ENCODE measurements at regions not wholly inside any gene's neighbourhood (a gene's known extent, or its start where the extent isn't known, plus 50 kb on each side); places are given as distances from the start of the nearest gene placed in this dataset.

GRCh38 chr3:194769020-194769643, 83.4 kb downstream of the FAM43A start:
- DNase-seq (ENCODE audit: low read depth), result peak; percentile 87
- TF ChIP-seq CTCF (conservative IDR thresholded peaks at IDR 0.05; ENCODE audit: low read length), result no peak
- peak overlapping the region; percentile 39 for H3K4me3 ChIP-seq (ENCODE audit: low read length)

GRCh38 chr3:194772241-194773000, 86.7 kb downstream of the FAM43A start:
- H3K4me3 ChIP-seq (ENCODE audit: low read length), result no peak overlapping the region
- no peak for TF ChIP-seq CTCF (conservative IDR thresholded peaks at IDR 0.05; ENCODE audit: low read length)
- DNase-seq (ENCODE audit: low read depth), result no peak

- no peak for TF ChIP-seq CTCF (conservative IDR thresholded peaks at IDR 0.05; ENCODE audit: low read length)
These were observed 87.5 kb downstream of the FAM43A start for GRCh38 chr3:194773216-194773615.

GRCh38 chr3:194773771-194774455, 88.2 kb downstream of the FAM43A start:
- TF ChIP-seq CTCF (conservative IDR thresholded peaks at IDR 0.05; ENCODE audit: low read length), result no peak
- no peak overlapping the region for H3K4me3 ChIP-seq (ENCODE audit: low read length)
- peak; percentile 70 for DNase-seq (ENCODE audit: low read depth)

More at GRCh38 chr3:194773216-194773615, 87.5 kb downstream of the FAM43A start:
- no peak overlapping the region for H3K4me3 ChIP-seq (ENCODE audit: low read length)
- peak; percentile 42 for DNase-seq (ENCODE audit: low read depth)

DNA sequence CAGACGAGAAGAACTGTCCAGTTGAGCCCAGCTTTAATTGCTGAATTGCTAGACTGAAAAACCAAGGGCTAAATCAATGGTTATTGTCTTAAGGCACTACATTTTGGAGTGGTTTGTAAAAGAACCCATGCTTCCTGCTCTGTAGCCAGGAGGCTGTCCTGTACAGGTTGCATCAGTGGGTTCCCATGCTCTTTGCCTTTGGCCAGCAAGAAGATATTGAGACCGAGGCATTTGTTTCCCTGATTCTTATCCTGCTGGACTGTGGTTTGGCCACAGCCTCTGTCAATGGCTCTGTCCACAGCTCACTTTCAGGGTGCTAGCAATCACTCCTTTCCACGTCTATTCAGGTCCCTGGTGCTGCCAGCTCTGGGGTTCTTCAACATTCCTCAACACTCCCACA, 89.6 kb downstream of the FAM43A start:
- no peak for TF ChIP-seq CTCF (conservative IDR thresholded peaks at IDR 0.05; ENCODE audit: low read length)
- no peak for DNase-seq (ENCODE audit: low read depth)
- no peak overlapping the region for H3K4me3 ChIP-seq (ENCODE audit: low read length)

DNA sequence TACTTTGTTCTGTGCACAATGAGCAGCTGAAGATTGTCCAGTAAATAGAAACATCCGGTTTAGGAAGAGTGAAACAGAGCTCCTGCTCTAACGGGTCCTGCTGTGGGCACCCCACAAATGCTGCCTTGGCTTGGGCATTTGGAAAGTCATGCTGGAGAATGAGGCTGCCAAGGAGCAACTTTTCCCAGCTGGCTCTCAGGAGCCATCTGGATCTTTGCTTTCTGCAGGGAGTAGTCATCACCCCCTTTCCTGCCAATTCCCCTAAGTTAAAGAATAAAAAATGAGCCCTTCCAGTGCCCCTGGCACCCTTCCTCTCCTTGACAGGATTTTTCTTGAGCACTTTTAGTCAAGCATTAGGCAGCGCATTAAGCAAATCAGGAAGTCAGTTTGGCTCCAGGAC, 90.0 kb downstream of the FAM43A start:
- H3K4me3 ChIP-seq (ENCODE audit: low read length), result no peak overlapping the region
- peak; percentile 14 for DNase-seq (ENCODE audit: low read depth)
- TF ChIP-seq CTCF (conservative IDR thresholded peaks at IDR 0.05; ENCODE audit: low read length), result no peak
